Neural progenitor cell (in vitro differentiated cells): ENCODE measurements at regions not wholly inside any gene's neighbourhood (a gene's known extent, or its start where the extent isn't known, plus 50 kb on each side); places are given as distances from the start of the nearest gene placed in this dataset.

Source experiments
- DNase-seq: peaks from one replicate; pipeline ENCODE4 v3.0.0-alpha.2; 2016; ENCODE audit warnings: low spot score
- H2AFZ ChIP-seq: fragments of 200-600 bp; sonication (generic); replicated peaks from 2 replicates; pipeline ENCODE4 v1.6.1; 2016; ENCODE audit warnings: antibody characterized with exemption
- H3F3A ChIP-seq: fragments of 200-600 bp; sonication (generic); 2 replicates; pipeline ENCODE4 v1.6.1; 2016; ENCODE audit warnings: antibody characterized with exemption, low read depth
- H3K27ac ChIP-seq: fragments of 200-600 bp; sonication (generic); 2 replicates; pipeline ENCODE4 v1.5.1; 2016; ENCODE audit warnings: mild to moderate bottlenecking
- H3K27me3 ChIP-seq: fragments of 200-600 bp; sonication (generic); 2 replicates; pipeline ENCODE4 v1.6.1; 2016; ENCODE audit warnings: mild to moderate bottlenecking, moderate library complexity
- H3K36me3 ChIP-seq: fragments of 200-600 bp; sonication (generic); 2 replicates; pipeline ENCODE4 v1.5.1; 2016
- H3K4me1 ChIP-seq: fragments of 200-600 bp; sonication (generic); 2 replicates; pipeline ENCODE4 v1.6.1; 2016; ENCODE audit warnings: mixed run types
- H3K4me2 ChIP-seq: fragments of 200-600 bp; sonication (generic); 2 replicates; pipeline ENCODE4 v1.6.1; 2016
- H3K4me3 ChIP-seq: fragments of 200-600 bp; sonication (generic); 2 replicates; pipeline ENCODE4 v1.5.1; 2016
- H3K79me2 ChIP-seq: fragments of 200-600 bp; sonication (generic); 2 replicates; pipeline ENCODE4 v1.6.1; 2016; ENCODE audit warnings: low read depth
- H3K9ac ChIP-seq: fragments of 200-600 bp; sonication (generic); 2 replicates; pipeline ENCODE4 v1.6.1; 2016
- H3K9me3 ChIP-seq: fragments of 200-600 bp; sonication (generic); 2 replicates; pipeline ENCODE4 v1.5.1; 2016; ENCODE audit warnings: low read depth
- H4K20me1 ChIP-seq: fragments of 200-600 bp; sonication (generic); 2 replicates; pipeline ENCODE4 v1.6.1; 2016; ENCODE audit warnings: low read depth
- H3K27ac Mint-ChIP-seq: 3 replicates; pipeline ENCODE4 v1.8.0; 2021; ENCODE audit warnings: mixed read lengths
- H3K27me3 Mint-ChIP-seq: 2 replicates; pipeline ENCODE4 v1.8.0; 2022; ENCODE audit warnings: low read depth, mild to moderate bottlenecking, inconsistent platforms, moderate library complexity, mixed read lengths; ENCODE audit not compliant: insufficient read depth
- H3K36me3 Mint-ChIP-seq: 3 replicates; pipeline ENCODE4 v1.8.0; 2021; ENCODE audit warnings: mixed read lengths
- H3K4me1 Mint-ChIP-seq: 3 replicates; pipeline ENCODE4 v1.8.0; 2021; ENCODE audit warnings: mixed read lengths
- H3K4me3 Mint-ChIP-seq: 3 replicates; pipeline ENCODE4 v1.8.0; 2021; ENCODE audit warnings: mild to moderate bottlenecking, moderate library complexity, mixed read lengths
- H3K9me3 Mint-ChIP-seq: 3 replicates; pipeline ENCODE4 v1.8.0; 2020; ENCODE audit warnings: mixed read lengths
- EZH2 ChIP-seq: fragments of 200-600 bp; sonication (generic); IDR thresholded peaks from 2 replicates; pipeline ENCODE4 v1.6.1; 2017; ENCODE audit warnings: antibody characterized with exemption, mild to moderate bottlenecking, moderate library complexity
- EZH2phosphoT487 ChIP-seq: fragments of 200-600 bp; sonication (generic); IDR thresholded peaks from 2 replicates; pipeline ENCODE4 v1.6.1; 2017; ENCODE audit warnings: antibody characterized with exemption
- TF ChIP-seq, protein P1 (sequence below): fragments of 200-600 bp; sonication (generic); IDR thresholded peaks from 2 replicates; pipeline ENCODE4 v1.5.1; 2017; ENCODE audit warnings: antibody characterized with exemption, mild to moderate bottlenecking

DNA sequence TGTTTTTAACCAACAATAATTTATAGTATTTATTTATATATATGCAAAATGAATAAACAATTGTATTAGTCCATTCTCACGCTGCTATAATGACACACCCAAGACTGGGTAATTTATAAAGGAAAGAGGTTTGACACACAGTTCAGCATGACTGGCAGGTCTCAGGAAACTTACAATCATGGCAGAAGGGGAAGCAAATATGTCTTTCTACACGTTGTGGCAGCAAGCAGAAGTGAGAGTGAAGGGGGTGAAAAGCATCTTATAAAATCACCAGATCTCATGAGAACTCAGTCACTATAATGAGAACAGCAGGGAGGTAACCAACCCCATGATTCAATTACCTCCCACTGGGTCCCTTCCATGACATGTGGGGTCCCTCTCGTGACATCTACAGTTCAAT is 162.8 kb upstream of the SLITRK3 start:
- H3K4me2 ChIP-seq: no peak overlapping the region
- Mint-ChIP-seq H3K27ac (no peak overlapping the region), H3K4me3 (no peak overlapping the region), H3K27me3 (no peaks in the 10 kb centered on the region), H3K4me1 (no peaks in the 10 kb centered on the region), H3K36me3 (no peaks in the 10 kb centered on the region), H3K9me3 (no peaks in the 10 kb centered on the region)
- no peak overlapping the region for H3K9ac ChIP-seq
- H3K4me1 ChIP-seq: no peaks in the 10 kb centered on the region
- H3K9me3 ChIP-seq: no peaks in the 10 kb centered on the region
- H3K27me3 ChIP-seq: no peaks in the 10 kb centered on the region
- H4K20me1 ChIP-seq: no peaks in the 10 kb centered on the region
- H3K79me2 ChIP-seq: no peaks in the 10 kb centered on the region
- no peaks in the 10 kb centered on the region for H3F3A ChIP-seq
- H2AFZ ChIP-seq: no peak overlapping the region
- no peak for TF ChIP-seq EZH2phosphoT487
- TF ChIP-seq EZH2: no peak
- TF ChIP-seq, protein P1, sequence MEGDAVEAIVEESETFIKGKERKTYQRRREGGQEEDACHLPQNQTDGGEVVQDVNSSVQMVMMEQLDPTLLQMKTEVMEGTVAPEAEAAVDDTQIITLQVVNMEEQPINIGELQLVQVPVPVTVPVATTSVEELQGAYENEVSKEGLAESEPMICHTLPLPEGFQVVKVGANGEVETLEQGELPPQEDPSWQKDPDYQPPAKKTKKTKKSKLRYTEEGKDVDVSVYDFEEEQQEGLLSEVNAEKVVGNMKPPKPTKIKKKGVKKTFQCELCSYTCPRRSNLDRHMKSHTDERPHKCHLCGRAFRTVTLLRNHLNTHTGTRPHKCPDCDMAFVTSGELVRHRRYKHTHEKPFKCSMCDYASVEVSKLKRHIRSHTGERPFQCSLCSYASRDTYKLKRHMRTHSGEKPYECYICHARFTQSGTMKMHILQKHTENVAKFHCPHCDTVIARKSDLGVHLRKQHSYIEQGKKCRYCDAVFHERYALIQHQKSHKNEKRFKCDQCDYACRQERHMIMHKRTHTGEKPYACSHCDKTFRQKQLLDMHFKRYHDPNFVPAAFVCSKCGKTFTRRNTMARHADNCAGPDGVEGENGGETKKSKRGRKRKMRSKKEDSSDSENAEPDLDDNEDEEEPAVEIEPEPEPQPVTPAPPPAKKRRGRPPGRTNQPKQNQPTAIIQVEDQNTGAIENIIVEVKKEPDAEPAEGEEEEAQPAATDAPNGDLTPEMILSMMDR: no peak
- no peaks in the 10 kb centered on the region for H3K36me3 ChIP-seq
- no peak overlapping the region for H3K4me3 ChIP-seq
- no peak for DNase-seq
- no peak overlapping the region for H3K27ac ChIP-seq

DNA sequence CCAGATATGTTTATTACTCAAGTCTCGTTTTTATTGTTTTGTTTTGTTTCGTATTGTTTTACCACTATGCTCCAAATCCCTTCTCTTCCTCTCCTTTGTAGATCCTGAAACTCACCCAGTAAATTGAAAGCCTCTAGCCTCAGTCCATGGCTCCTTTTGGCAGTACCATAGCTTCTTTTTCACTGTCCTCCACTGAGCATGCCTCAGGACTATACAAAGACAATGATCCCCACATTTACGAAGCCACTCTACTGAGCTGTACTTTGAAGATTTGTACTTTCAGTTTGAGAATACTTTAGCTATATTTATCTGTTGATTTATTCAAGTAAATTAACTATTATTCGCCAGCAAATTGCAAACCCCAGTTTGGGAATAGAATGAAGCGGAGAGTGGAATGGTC is 159.1 kb upstream of the SLITRK3 start:
- no peaks in the 10 kb centered on the region for H3K9me3 Mint-ChIP-seq
- no peak overlapping the region for H3K27ac ChIP-seq
- no peaks in the 10 kb centered on the region for H4K20me1 ChIP-seq
- H3K27ac Mint-ChIP-seq: no peak overlapping the region
- H3K27me3 ChIP-seq: no peaks in the 10 kb centered on the region
- DNase-seq: no peak
- H3F3A ChIP-seq: no peaks in the 10 kb centered on the region
- no peak overlapping the region for H3K4me2 ChIP-seq
- H3K36me3 ChIP-seq: no peaks in the 10 kb centered on the region
- H3K36me3 Mint-ChIP-seq: no peaks in the 10 kb centered on the region
- H3K4me3 Mint-ChIP-seq: no peak overlapping the region
- no peak overlapping the region for H3K9ac ChIP-seq
- no peaks in the 10 kb centered on the region for H3K4me1 ChIP-seq
- H3K79me2 ChIP-seq: no peaks in the 10 kb centered on the region
- no peaks in the 10 kb centered on the region for H3K4me1 Mint-ChIP-seq
- no peaks in the 10 kb centered on the region for H3K9me3 ChIP-seq
- TF ChIP-seq EZH2phosphoT487: no peak
- H2AFZ ChIP-seq: no peak overlapping the region
- no peaks in the 10 kb centered on the region for H3K27me3 Mint-ChIP-seq
- no peak overlapping the region for H3K4me3 ChIP-seq

DNA sequence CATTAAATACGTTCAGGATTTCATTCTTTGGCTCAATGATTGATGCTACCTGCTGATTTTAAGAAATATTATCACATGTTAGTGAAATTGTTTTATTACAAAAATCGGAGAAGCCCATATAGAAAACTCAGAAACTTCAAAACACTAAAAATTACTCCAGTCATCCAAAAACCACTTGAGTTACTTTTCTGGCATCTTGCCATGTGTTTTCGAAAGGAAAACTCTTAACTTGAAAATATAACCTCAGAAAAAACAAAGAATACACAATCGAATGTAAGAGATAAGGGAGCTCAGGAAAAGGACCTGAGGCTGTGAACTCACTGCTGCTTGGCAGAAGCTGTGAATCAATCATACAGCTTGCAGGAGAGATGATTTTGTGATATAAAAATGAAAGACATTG is 151.3 kb upstream of the SLITRK3 start:
- DNase-seq: no peak
- no peak overlapping the region for H3K27ac ChIP-seq
- H3K4me3 Mint-ChIP-seq: no peak overlapping the region
- no peak overlapping the region for H3K9ac ChIP-seq
- H3K4me1 Mint-ChIP-seq: no peaks in the 10 kb centered on the region
- no peaks in the 10 kb centered on the region for H3K36me3 ChIP-seq
- H2AFZ ChIP-seq: no peak overlapping the region
- H3K27me3 ChIP-seq: no peaks in the 10 kb centered on the region
- H3K9me3 ChIP-seq: no peaks in the 10 kb centered on the region
- no peaks in the 10 kb centered on the region for H4K20me1 ChIP-seq
- no peaks in the 10 kb centered on the region for H3F3A ChIP-seq
- no peaks in the 10 kb centered on the region for H3K9me3 Mint-ChIP-seq
- no peak for TF ChIP-seq EZH2phosphoT487
- TF ChIP-seq, protein P1: no peak
- no peak for TF ChIP-seq EZH2
- H3K27ac Mint-ChIP-seq: no peak overlapping the region
- H3K27me3 Mint-ChIP-seq: no peaks in the 10 kb centered on the region
- H3K36me3 Mint-ChIP-seq: no peaks in the 10 kb centered on the region
- no peak overlapping the region for H3K4me2 ChIP-seq
- H3K79me2 ChIP-seq: no peaks in the 10 kb centered on the region
- H3K4me1 ChIP-seq: no peaks in the 10 kb centered on the region
- H3K4me3 ChIP-seq: no peak overlapping the region

DNA sequence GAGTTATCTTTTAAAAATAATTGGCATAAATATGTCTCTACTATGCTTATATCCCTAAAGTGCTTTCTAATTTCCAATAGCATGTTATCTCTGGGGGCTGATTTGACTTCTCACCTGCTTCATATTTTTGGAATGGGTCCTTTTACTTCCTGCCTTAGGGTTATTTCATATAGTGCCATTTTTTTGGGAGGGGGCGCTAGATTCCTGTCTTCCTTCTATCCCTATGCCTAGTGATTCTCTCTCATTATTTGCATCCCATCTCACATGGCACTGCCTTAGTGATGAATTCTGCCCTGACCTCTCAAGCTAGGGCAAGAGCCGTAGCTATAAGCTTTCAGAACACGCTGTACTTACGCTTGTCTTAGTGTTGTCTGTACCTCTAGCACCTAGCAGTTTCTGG is 150.3 kb upstream of the SLITRK3 start:
- no peak overlapping the region for H3K27ac Mint-ChIP-seq
- TF ChIP-seq, protein P1: peak; percentile 32
- no peak for TF ChIP-seq EZH2phosphoT487
- DNase-seq: peak; percentile 4
- no peaks in the 10 kb centered on the region for H3K36me3 ChIP-seq
- H3K9ac ChIP-seq: no peak overlapping the region
- H3K9me3 Mint-ChIP-seq: no peaks in the 10 kb centered on the region
- H3K79me2 ChIP-seq: no peaks in the 10 kb centered on the region
- no peaks in the 10 kb centered on the region for H3K9me3 ChIP-seq
- no peak overlapping the region for H3K4me3 ChIP-seq
- H3K4me2 ChIP-seq: no peak overlapping the region
- H3K4me1 Mint-ChIP-seq: no peaks in the 10 kb centered on the region
- H3K27me3 ChIP-seq: no peaks in the 10 kb centered on the region
- no peak overlapping the region for H3K4me3 Mint-ChIP-seq
- peaks cover 3% of the 10 kb centered on the region for H3K27me3 Mint-ChIP-seq
- H2AFZ ChIP-seq: no peak overlapping the region
- H3K4me1 ChIP-seq: no peaks in the 10 kb centered on the region
- no peaks in the 10 kb centered on the region for H3F3A ChIP-seq
- H3K36me3 Mint-ChIP-seq: no peaks in the 10 kb centered on the region
- H4K20me1 ChIP-seq: no peaks in the 10 kb centered on the region
- no peak overlapping the region for H3K27ac ChIP-seq
